ENCODE measurements at regions not wholly inside any gene's neighbourhood (a gene's known extent, or its start where the extent isn't known, plus 50 kb on each side); places are given as distances from the start of the nearest gene placed in this dataset.

- TF ChIP-seq EZH2phosphoT487 (IDR thresholded peaks at IDR 0.05; ENCODE audit: borderline replicate concordance, low read depth, low read length) (no peak), CTCF (conservative IDR thresholded peaks at IDR 0.05; ENCODE audit: low read length) (no peak)
Observed at GRCh38 chr9:19703702-19704101, 85.1 kb downstream of the SLC24A2 start.

Data from OCI-LY7 (cell line).